ENCODE measurements at regions not wholly inside any gene's neighbourhood (a gene's known extent, or its start where the extent isn't known, plus 50 kb on each side); places are given as distances from the start of the nearest gene placed in this dataset.

DNA sequence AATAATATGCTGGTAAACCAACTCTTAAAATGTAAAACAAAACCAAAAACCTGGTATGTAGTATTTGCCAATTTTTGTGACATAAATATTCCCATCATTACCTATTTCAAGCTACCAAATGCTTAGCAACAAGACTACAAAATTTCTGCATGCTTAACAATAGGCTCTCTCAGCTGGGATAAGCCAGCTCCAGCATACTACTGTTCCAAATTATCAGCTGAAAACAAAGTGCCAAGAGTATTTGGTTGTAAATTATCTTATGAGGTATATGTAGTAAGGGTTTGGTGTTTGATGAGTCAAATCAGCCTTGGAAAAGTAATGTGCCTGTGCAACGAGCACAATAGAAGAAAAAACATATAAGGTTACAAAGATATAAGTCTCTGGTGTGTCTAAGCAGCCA lies 263.2 kb downstream of the HGF start:
- DNase-seq: no peak
- Histone ChIP-seq H3K27me3 (no peaks in the 10 kb centered on the region), H3K9me3 (replicated peaks in 1 of 3) (no peaks in the 10 kb centered on the region), H3K4me3 (no peak overlapping the region), H3K4me1 (replicated peaks in 1 of 2) (no peaks in the 10 kb centered on the region), H3K27ac (no peak overlapping the region), H3K36me3 (replicated peaks in 1 of 2) (no peaks in the 10 kb centered on the region)
- intact Hi-C loops (cut with DNase I): no loop called here
- WGBS, 4 donors: 33 to 47% (median 39%) methylated on average over 1 of the region's 1 CpG
- TF ChIP-seq, protein P1, sequence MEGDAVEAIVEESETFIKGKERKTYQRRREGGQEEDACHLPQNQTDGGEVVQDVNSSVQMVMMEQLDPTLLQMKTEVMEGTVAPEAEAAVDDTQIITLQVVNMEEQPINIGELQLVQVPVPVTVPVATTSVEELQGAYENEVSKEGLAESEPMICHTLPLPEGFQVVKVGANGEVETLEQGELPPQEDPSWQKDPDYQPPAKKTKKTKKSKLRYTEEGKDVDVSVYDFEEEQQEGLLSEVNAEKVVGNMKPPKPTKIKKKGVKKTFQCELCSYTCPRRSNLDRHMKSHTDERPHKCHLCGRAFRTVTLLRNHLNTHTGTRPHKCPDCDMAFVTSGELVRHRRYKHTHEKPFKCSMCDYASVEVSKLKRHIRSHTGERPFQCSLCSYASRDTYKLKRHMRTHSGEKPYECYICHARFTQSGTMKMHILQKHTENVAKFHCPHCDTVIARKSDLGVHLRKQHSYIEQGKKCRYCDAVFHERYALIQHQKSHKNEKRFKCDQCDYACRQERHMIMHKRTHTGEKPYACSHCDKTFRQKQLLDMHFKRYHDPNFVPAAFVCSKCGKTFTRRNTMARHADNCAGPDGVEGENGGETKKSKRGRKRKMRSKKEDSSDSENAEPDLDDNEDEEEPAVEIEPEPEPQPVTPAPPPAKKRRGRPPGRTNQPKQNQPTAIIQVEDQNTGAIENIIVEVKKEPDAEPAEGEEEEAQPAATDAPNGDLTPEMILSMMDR (IDR thresholded peaks at IDR 0.05): no peak

DNA sequence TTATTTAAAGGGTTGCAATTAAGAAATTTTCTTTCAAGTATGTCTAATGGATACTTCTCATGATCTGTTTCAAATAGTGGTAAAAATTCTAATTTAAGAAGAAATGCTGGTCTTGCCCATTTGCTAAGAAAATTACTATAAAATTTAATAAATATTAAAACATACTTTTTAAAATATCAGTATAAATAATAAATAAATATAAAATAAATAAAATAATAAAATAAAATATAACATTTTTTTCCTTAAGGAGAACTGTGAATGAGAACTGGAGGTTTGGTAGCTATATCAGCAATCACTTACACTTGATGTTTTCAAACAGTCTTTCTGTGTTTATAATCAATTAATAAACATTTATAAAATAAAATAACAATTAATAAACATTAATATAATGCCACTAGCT lies 266.1 kb downstream of the HGF start:
- Histone ChIP-seq H3K36me3 (replicated peaks in 1 of 2) (no peaks in the 10 kb centered on the region), H3K9me3 (replicated peaks in 1 of 3) (no peaks in the 10 kb centered on the region), H3K27ac (no peak overlapping the region), H3K4me3 (no peak overlapping the region), H3K27me3 (no peaks in the 10 kb centered on the region), H3K4me1 (replicated peaks in 1 of 2) (peaks cover 6 to 15% of the 10 kb centered on the region in 2 donors)
- no peak for DNase-seq
- TF ChIP-seq, protein P1 (IDR thresholded peaks at IDR 0.05): no peak
- TF ChIP-seq POLR2A (IDR thresholded peaks at IDR 0.05): no peak
- intact Hi-C loops (cut with DNase I): no loop called here

DNA sequence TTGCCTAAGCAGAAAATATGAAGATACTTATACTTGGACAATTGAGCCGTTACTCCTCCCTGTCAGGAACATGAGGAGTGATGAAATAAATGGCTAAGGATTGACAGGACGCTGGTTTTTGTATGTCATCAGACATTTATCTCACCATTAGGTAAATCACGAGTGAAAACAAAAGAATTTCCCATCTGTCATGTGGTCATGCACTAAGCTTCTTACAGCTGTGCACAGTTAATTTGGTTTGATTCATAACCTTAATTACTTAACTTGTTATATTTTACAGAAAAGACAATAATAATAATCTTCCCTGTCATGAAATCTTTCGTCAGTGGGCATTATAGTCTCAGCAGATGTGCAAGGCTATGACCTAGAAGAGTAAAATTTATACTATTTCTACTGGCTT lies 266.5 kb downstream of the HGF start:
- H3K27me3 ChIP-seq: no peaks in the 10 kb centered on the region
- intact Hi-C loops (cut with DNase I): no loop called here
- DNase-seq: no peak
- H3K9me3 ChIP-seq (replicated peaks in 1 of 3): no peaks in the 10 kb centered on the region
- WGBS, 4 donors: 75 to 76% (median 76%) methylated on average over 4 of the region's 4 CpGs
- H3K27ac ChIP-seq: no peak overlapping the region
- H3K4me1 ChIP-seq (replicated peaks in 1 of 2): peaks cover 6 to 19% of the 10 kb centered on the region in 2 donors
- no peak overlapping the region for H3K4me3 ChIP-seq
- no peaks in the 10 kb centered on the region for H3K36me3 ChIP-seq (replicated peaks in 1 of 2)
- no peak for TF ChIP-seq POLR2A (IDR thresholded peaks at IDR 0.05)
- TF ChIP-seq, protein P1 (IDR thresholded peaks at IDR 0.05): no peak

DNA sequence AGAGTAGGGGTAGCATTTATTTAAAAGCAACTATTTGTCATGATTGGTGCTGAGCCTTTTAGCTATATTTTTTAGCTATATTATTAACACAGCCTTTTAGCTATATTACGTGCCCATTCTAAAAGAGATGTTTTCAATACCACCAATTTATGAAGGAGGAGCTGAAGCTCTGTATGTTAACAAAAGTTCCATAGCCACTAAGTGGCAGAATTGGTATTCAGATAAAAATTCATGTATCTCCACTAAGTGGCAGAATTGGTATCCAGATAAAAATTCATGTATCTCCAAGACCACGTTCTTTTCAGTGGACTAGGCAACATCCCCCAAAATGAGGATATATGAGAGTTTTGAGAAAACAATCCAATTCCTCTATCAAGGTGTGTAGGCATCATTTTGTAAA lies 268.6 kb downstream of the HGF start:
- no peaks in the 10 kb centered on the region for H3K36me3 ChIP-seq (replicated peaks in 1 of 2)
- no peak overlapping the region for H3K27ac ChIP-seq
- intact Hi-C loops (cut with DNase I): no loop called here
- H3K4me1 ChIP-seq (replicated peaks in 1 of 2): peaks cover 6 to 19% of the 10 kb centered on the region in 2 donors
- no peaks in the 10 kb centered on the region for H3K27me3 ChIP-seq
- H3K9me3 ChIP-seq (replicated peaks in 1 of 3): no peaks in the 10 kb centered on the region
- no peak overlapping the region for H3K4me3 ChIP-seq
- TF ChIP-seq POLR2A (IDR thresholded peaks at IDR 0.05): no peak
- TF ChIP-seq, protein P1 (IDR thresholded peaks at IDR 0.05): peak in 1 of 6 experiments; percentile 19
- no peak for DNase-seq
- WGBS, 4 donors: 65 to 67% (median 66%) methylated on average over 2 of the region's 2 CpGs

Measured in adrenal gland (tissue), 9 donors.